Mucosa of descending colon (tissue), 3 donors: ENCODE measurements at regions not wholly inside any gene's neighbourhood (a gene's known extent, or its start where the extent isn't known, plus 50 kb on each side); places are given as distances from the start of the nearest gene placed in this dataset.

ENCODE experiments used
- ATAC-seq: fragments of 200-7000 bp; cut with Tn5 transposase; one replicate; pipeline ENCODE4 v1.9.1; 2020; ENCODE audit warnings: mild to moderate bottlenecking, moderate library complexity
- DNase-seq, 3 donors: peaks; one replicate each; pipeline ENCODE4 v3.0.0-alpha.2; 2020
- H3K36me3 ChIP-seq: fragments of 200-600 bp; one replicate; pipeline ENCODE4 v1.8.0; 2021; ENCODE audit warnings: low read depth, mild to moderate bottlenecking
- H3K4me1 ChIP-seq: fragments of 200-600 bp; one replicate; pipeline ENCODE4 v1.8.0; 2021; ENCODE audit warnings: low read depth, mild to moderate bottlenecking
- H3K4me3 ChIP-seq: fragments of 200-600 bp; one replicate; pipeline ENCODE4 v1.8.0; 2021; ENCODE audit warnings: mild to moderate bottlenecking
- H3K9me3 ChIP-seq: fragments of 200-600 bp; one replicate; pipeline ENCODE4 v1.8.0; 2021; ENCODE audit warnings: mild to moderate bottlenecking
- CTCF ChIP-seq: fragments of 200-600 bp; IDR thresholded peaks from one replicate; pipeline ENCODE4 v1.8.0; 2022; ENCODE audit warnings: antibody characterized with exemption, mild to moderate bottlenecking
- intact Hi-C, 2 donors: fragments of 100-400 bp; cut with DNase I in 1 of 2; cut with micrococcal nuclease in 1 of 2; formaldehyde crosslinking; loops; one replicate each; pipeline versions ENCODE4 v1.11.0 to v1.11.1; 2022; cut with DNase I, micrococcal nuclease
- donor health status: DM: no; HTN: no; CAD: no; lungs with moderate emphysema.
- donor health status: DM: no; HTN: no; CAD: no.
- donor health status: DM: no; HTN: yes; CAD: no.

- no peak for DNase-seq
- no peak for TF ChIP-seq CTCF
Observed at GRCh38 chr5:102659151-102659550, 96.0 kb upstream of the PAM start.

GRCh38 chr5:102660111-102660510 lies 95.0 kb upstream of the PAM start:
- no peaks in the 10 kb centered on the region for H3K9me3 ChIP-seq
- ATAC-seq (no peak), DNase-seq (no peak)
- no peak for TF ChIP-seq CTCF
- H3K4me3 ChIP-seq: no peak overlapping the region
- H3K36me3 ChIP-seq: no peaks in the 10 kb centered on the region
- intact Hi-C loops: no loop called here
- H3K4me1 ChIP-seq: no peaks in the 10 kb centered on the region

More at GRCh38 chr5:102659151-102659550, 96.0 kb upstream of the PAM start:
- Histone ChIP-seq H3K4me3 (no peak overlapping the region), H3K36me3 (no peaks in the 10 kb centered on the region), H3K9me3 (no peaks in the 10 kb centered on the region), H3K4me1 (no peaks in the 10 kb centered on the region)
- intact Hi-C loops: no loop called here
- ATAC-seq: no peak

GRCh38 chr5:102663749-102664530 lies 91.2 kb upstream of the PAM start:
- Histone ChIP-seq H3K9me3 (no peaks in the 10 kb centered on the region), H3K4me1 (no peaks in the 10 kb centered on the region), H3K4me3 (no peak overlapping the region), H3K36me3 (no peaks in the 10 kb centered on the region)
- intact Hi-C loops: no loop called here
- ATAC-seq (no peak), DNase-seq (no peak)
- no peak for TF ChIP-seq CTCF

GRCh38 chr5:102664616-102665335 lies 90.3 kb upstream of the PAM start:
- no peaks in the 10 kb centered on the region for H3K36me3 ChIP-seq
- ATAC-seq (no peak), DNase-seq (no peak)
- H3K4me3 ChIP-seq: no peak overlapping the region
- TF ChIP-seq CTCF: no peak
- intact Hi-C loops: no loop called here
- no peaks in the 10 kb centered on the region for H3K4me1 ChIP-seq
- no peaks in the 10 kb centered on the region for H3K9me3 ChIP-seq

- H3K4me1 ChIP-seq: no peaks in the 10 kb centered on the region
- TF ChIP-seq CTCF: no peak
- H3K9me3 ChIP-seq: no peaks in the 10 kb centered on the region
- no peaks in the 10 kb centered on the region for H3K36me3 ChIP-seq
- DNase-seq: no peak
- intact Hi-C loops: no loop called here
- no peak overlapping the region for H3K4me3 ChIP-seq
- ATAC-seq: no peak
Observed at GRCh38 chr5:102666164-102666946, 88.8 kb upstream of the PAM start.
